Epithelial cell of esophagus (primary cell): ENCODE measurements at regions not wholly inside any gene's neighbourhood (a gene's known extent, or its start where the extent isn't known, plus 50 kb on each side); places are given as distances from the start of the nearest gene placed in this dataset.

Experiments
- DNase-seq: peaks from one replicate; pipeline ENCODE4 v3.0.0; 2010; ENCODE audit warnings: low read depth
- H3K4me3 ChIP-seq: 2 replicates; pipeline ENCODE4 v1.5.1; 2011; ENCODE audit warnings: mild to moderate bottlenecking, low read length, control low read depth
- TF ChIP-seq, protein P1 (sequence below): IDR thresholded peaks from 2 replicates; pipeline ENCODE4 v1.5.1; 2011; ENCODE audit warnings: low read depth, mild to moderate bottlenecking, low read length, control low read depth, inconsistent platforms; ENCODE audit not compliant: insufficient read depth; ENCODE audit errors: missing control alignments

DNA sequence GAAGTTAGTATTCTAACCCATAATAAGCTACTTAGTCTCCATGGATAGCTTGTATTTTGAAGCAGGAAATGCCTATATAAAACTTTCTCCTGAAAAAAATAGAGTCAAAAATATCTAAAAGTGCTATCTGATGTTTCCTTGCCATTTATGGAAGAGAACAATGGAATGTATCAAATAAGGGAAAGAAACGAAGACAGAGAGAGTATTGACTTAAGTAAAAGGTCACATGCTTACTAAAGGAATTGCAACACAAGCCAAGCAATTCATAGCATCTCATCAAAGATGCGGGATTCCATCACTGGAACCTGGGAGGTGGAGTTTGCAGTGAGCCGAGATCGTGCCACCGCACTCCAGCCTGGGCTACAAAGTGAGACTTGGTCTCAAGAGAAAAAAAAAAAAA is 112.9 kb upstream of the DTNBP1 start:
- TF ChIP-seq, protein P1, sequence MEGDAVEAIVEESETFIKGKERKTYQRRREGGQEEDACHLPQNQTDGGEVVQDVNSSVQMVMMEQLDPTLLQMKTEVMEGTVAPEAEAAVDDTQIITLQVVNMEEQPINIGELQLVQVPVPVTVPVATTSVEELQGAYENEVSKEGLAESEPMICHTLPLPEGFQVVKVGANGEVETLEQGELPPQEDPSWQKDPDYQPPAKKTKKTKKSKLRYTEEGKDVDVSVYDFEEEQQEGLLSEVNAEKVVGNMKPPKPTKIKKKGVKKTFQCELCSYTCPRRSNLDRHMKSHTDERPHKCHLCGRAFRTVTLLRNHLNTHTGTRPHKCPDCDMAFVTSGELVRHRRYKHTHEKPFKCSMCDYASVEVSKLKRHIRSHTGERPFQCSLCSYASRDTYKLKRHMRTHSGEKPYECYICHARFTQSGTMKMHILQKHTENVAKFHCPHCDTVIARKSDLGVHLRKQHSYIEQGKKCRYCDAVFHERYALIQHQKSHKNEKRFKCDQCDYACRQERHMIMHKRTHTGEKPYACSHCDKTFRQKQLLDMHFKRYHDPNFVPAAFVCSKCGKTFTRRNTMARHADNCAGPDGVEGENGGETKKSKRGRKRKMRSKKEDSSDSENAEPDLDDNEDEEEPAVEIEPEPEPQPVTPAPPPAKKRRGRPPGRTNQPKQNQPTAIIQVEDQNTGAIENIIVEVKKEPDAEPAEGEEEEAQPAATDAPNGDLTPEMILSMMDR, result no peak
- no peak overlapping the region for H3K4me3 ChIP-seq
- DNase-seq, result no peak

DNA sequence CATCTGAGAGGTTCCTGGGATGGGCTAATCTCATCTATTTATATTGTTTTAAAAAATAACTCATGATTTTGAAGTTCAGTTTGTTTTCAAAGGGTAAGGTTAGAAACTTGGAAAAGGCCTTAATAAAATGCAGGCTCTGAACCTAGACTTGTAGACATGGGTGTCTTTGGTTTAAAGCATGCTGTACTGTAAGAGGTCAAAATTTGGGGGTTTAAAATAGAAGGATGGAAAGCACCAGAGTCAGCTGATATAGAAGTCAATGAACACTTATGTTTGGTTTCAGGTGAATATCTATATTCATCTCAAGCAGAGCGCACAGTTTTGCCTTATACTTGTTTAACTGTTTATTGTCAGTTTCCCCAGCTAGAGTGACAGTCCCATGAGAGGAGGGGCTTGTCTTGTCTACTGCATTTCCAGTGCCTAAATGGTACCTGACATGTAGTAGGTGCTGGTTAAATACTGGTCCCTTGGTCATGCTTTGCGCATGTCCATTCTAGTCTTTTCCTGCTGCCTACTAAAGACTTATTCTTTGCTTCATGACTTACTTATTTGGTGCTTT is 112.3 kb upstream of the DTNBP1 start:
- H3K4me3 ChIP-seq, result no peak overlapping the region
- DNase-seq, result no peak
- TF ChIP-seq, protein P1, result no peak

- no peak overlapping the region for H3K4me3 ChIP-seq
- DNase-seq, result no peak
- TF ChIP-seq, protein P1, result no peak
These were observed 111.1 kb upstream of the DTNBP1 start for GRCh38 chr6:15773806-15774410.

DNA sequence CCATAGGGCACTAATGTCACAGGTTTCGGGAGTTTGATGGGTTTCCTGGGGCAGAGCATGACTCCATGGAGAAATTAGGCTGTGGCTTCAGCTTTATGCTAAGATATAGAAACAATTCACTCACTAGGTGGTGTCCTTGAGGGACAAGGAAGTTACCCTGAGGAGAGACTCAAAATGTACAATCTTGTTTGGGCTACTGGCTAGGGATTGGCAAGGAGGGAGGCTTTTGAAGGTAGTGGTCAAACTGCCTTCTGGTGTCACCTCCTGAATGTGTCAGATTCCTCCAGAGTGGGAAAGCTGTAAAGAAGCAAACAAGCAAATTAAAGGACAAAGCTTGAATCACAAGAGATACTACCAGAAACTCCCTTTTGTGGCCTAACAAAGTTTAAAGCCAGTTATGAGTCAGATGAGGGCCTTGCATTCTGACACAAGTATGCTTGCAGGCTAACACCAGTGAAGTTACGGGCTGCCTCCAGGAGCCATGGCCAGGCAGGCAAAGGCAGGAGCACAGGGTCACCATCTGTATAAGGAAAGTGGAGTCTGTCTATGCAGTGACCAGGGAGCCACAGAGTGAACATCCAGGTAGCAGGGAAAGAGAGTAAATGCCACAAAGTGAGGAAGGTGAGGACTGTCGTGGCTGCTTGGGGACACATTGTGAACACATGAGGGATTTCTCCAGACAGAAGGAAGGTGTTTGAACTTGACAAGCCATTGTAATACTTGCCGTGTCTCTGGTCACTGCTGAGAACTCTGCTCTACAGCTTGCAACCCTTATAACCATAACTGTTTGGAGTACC is 107.7 kb upstream of the DTNBP1 start:
- DNase-seq, result peak; percentile 29
- no peak overlapping the region for H3K4me3 ChIP-seq
- TF ChIP-seq, protein P1, result no peak

GRCh38 chr6:15769511-15770018 is 106.7 kb upstream of the DTNBP1 start:
- peak; percentile 13 for DNase-seq
- no peak overlapping the region for H3K4me3 ChIP-seq
- TF ChIP-seq, protein P1, result no peak

DNA sequence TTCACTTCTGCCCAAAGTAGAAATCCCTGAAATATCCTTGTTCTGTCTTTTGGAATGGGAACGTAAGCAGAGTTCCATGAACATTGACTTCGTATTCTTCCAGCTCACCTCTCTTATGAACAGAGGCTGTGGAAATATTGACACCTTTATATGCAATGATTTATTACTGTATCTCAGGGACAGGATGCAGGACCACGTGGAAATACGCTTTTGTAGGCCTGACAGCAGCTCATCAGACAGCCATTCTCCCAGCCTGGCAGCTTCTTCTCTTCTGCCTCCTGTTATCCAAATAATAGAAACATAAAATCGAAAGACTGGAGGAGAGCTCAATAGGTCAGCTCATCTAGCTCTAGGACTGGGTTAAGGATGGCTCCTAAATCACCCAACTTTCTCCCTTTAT is 106.2 kb upstream of the DTNBP1 start:
- TF ChIP-seq, protein P1, result no peak
- no peak overlapping the region for H3K4me3 ChIP-seq
- no peak for DNase-seq
